Adrenal gland (tissue), 9 donors: ENCODE measurements at regions not wholly inside any gene's neighbourhood (a gene's known extent, or its start where the extent isn't known, plus 50 kb on each side); places are given as distances from the start of the nearest gene placed in this dataset.
"Not testable (repeated sequence)": the region's sequence is repeated elsewhere in the genome, so short reads cannot be mapped to it uniquely, and the experiment has no call there.

ENCODE experiments used
- DNase-seq, 7 donors: peaks; one replicate each; pipeline ENCODE4 v3.0.0-alpha.2; 2019 to 2020
- H3K27ac ChIP-seq, 5 donors: fragments of 200-600 bp; sonication (generic) in 4 of 5; 1 replicate in 3 of 5; 2 replicates in 2 of 5; pipeline versions ENCODE4 v1.5.1 to v1.8.0; 2016 to 2020; ENCODE audit warnings: mild to moderate bottlenecking in 1 of 5
- H3K27me3 ChIP-seq: fragments of 200-600 bp; 2 replicates; pipeline ENCODE4 v1.8.0; 2021
- H3K36me3 ChIP-seq, 2 donors: fragments of 200-600 bp; replicated peaks in 1 of 2; 1 replicate in 1 of 2; 2 replicates in 1 of 2; pipeline versions ENCODE4 v1.5.1 to v1.8.0; 2018 to 2022
- H3K4me1 ChIP-seq, 2 donors: fragments of 200-600 bp; replicated peaks in 1 of 2; 1 replicate in 1 of 2; 2 replicates in 1 of 2; pipeline versions ENCODE4 v1.5.1 to v1.8.0; 2018 to 2021
- H3K4me3 ChIP-seq, 4 donors: fragments of 200-600 bp; sonication (generic) in 3 of 4; one replicate each; pipeline ENCODE4 v1.5.1; 2016 to 2018
- H3K9me3 ChIP-seq, 3 donors: fragments of 200-600 bp; sonication (generic) in 1 of 3; replicated peaks in 1 of 3; 1 replicate in 2 of 3; 2 replicates in 1 of 3; pipeline versions ENCODE4 v1.5.1 to v1.8.0; 2016 to 2021
- POLR2A ChIP-seq, 2 donors: fragments of 450-650 bp; IDR thresholded peaks; one replicate each; pipeline ENCODE4 v1.6.1; 2017; ENCODE audit warnings: antibody characterized with exemption in 2 of 2, mild to moderate bottlenecking in 2 of 2, moderate library complexity in 1 of 2
- WGBS, 4 donors: extraction: QIAGEN DNeasy Blood & Tissue Kit in 2 of 4; methylation state at CpG; one replicate each; pipeline versions ENCODE4 v1.1.5 to v1.1.7; 2013 to 2017; 5-methylcytosine and 5-hydroxymethylcytosine counted together
- intact Hi-C, 2 donors: fragments of 100-400 bp; cut with DNase I; formaldehyde crosslinking; loops; one replicate each; pipeline versions ENCODE4 v1.14.1 to v1.15.0; 2022 to 2023
- TF ChIP-seq, protein P1 (sequence below), 6 experiments: fragments of 450-650 bp in 4 of 6; fragments of 200-600 bp in 2 of 6; sonication (generic) in 1 of 6; IDR thresholded peaks; 1 replicate in 5 of 6; 2 replicates in 1 of 6; pipeline versions ENCODE4 v1.5.1 to v1.8.0; 2016 to 2021; ENCODE audit warnings: antibody characterized with exemption in 6 of 6, mild to moderate bottlenecking in 2 of 6, moderate library complexity in 1 of 6
- donor health status: healthy with polysubstance abuse.
- donor health status: Bipolar disorder and iron deficiency.
- donor health status: DM: yes; HTN: yes; CAD: no.
- donor health status: DM: no; HTN: no; CAD: no.
- donor health status: DM: no; HTN: no; CAD: no.

DNA sequence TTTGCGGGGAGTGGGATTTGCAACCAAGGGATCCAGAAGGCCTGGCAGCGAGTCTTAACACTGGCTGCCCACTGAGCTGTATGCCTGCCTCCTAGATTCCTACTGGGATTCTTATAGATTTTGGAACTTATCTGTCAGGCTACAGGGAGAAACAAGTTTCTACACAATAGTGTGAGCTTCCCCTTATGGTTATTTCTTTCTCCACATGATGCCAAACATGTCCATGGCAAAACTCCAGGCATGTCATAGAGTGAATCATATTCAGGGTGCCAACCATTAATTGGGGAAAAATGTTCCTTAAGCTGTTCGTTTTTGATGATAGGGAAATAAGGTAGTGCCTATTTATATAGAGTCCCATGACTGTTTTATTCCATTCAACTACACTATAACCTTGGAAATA lies 1185.2 kb upstream of the CELF4 start:
- H3K27me3 ChIP-seq: no peaks in the 10 kb centered on the region
- no peak overlapping the region for H3K27ac ChIP-seq
- H3K36me3 ChIP-seq: no peaks in the 10 kb centered on the region
- TF ChIP-seq, protein P1, sequence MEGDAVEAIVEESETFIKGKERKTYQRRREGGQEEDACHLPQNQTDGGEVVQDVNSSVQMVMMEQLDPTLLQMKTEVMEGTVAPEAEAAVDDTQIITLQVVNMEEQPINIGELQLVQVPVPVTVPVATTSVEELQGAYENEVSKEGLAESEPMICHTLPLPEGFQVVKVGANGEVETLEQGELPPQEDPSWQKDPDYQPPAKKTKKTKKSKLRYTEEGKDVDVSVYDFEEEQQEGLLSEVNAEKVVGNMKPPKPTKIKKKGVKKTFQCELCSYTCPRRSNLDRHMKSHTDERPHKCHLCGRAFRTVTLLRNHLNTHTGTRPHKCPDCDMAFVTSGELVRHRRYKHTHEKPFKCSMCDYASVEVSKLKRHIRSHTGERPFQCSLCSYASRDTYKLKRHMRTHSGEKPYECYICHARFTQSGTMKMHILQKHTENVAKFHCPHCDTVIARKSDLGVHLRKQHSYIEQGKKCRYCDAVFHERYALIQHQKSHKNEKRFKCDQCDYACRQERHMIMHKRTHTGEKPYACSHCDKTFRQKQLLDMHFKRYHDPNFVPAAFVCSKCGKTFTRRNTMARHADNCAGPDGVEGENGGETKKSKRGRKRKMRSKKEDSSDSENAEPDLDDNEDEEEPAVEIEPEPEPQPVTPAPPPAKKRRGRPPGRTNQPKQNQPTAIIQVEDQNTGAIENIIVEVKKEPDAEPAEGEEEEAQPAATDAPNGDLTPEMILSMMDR (IDR thresholded peaks at IDR 0.05): no peak
- no peak for TF ChIP-seq POLR2A (IDR thresholded peaks at IDR 0.05)
- no peaks in the 10 kb centered on the region for H3K9me3 ChIP-seq
- intact Hi-C loops: no loop called here
- no peak for DNase-seq
- no peak overlapping the region for H3K4me3 ChIP-seq
- 72 to 85% (median 79%) methylated on average over 3 of the region's 3 CpGs for WGBS, 4 donors
- no peaks in the 10 kb centered on the region for H3K4me1 ChIP-seq

DNA sequence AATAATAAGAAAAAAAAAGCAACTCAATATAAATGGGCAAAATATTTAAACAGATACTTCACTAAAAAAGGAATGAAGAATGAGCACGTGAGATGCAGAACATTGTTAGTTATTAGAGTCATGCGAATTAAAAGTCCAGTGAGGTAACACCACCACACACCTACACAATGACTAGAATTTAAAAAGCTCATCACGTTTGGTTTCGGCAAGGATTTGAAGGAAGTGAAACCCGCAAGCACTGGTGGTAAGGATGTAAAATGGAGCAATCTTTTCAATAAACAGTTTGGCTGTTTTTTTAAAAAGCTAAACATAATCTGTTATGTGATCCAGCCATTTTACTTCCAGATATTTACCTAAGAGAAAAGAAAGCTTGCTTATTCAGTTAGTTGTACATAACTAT lies 1181.6 kb upstream of the CELF4 start:
- no peaks in the 10 kb centered on the region for H3K4me1 ChIP-seq
- intact Hi-C loops: no loop called here
- no peak overlapping the region for H3K4me3 ChIP-seq
- H3K36me3 ChIP-seq: no peaks in the 10 kb centered on the region
- DNase-seq: no peak
- TF ChIP-seq, protein P1 (IDR thresholded peaks at IDR 0.05): no peak
- TF ChIP-seq POLR2A (IDR thresholded peaks at IDR 0.05): no peak
- no peak overlapping the region for H3K27ac ChIP-seq
- H3K9me3 ChIP-seq: no peaks in the 10 kb centered on the region
- 69 to 86% (median 83%) methylated on average over 5 of the region's 5 CpGs for WGBS, 4 donors
- H3K27me3 ChIP-seq: no peaks in the 10 kb centered on the region

DNA sequence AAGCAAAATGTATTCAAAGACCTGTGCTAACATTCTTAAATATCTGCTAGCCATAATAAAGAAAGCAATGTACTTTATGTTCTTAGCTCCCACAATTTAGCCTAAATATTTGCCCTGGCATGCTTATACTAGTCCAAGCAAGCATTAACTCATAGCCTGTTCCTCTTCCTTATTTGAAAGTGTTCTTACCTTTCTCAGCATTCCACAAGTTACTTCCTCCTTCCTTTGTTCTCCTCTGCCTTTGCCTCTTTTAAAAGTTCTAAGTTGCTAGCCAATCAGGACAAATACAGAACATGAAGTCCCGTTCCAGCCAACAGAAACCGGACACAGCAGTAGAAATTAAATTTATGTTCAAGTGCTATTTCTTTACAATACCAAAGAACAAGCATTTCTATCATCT lies 1154.6 kb upstream of the CELF4 start:
- intact Hi-C loops, H3K4me1 ChIP-seq, H3K4me3 ChIP-seq, H3K9me3 ChIP-seq, H3K27ac ChIP-seq, H3K27me3 ChIP-seq, H3K36me3 ChIP-seq, DNase-seq: not testable (repeated sequence)
- WGBS, 4 donors: 81 to 85% (median 84%) methylated on average over 2 of the region's 2 CpGs

DNA sequence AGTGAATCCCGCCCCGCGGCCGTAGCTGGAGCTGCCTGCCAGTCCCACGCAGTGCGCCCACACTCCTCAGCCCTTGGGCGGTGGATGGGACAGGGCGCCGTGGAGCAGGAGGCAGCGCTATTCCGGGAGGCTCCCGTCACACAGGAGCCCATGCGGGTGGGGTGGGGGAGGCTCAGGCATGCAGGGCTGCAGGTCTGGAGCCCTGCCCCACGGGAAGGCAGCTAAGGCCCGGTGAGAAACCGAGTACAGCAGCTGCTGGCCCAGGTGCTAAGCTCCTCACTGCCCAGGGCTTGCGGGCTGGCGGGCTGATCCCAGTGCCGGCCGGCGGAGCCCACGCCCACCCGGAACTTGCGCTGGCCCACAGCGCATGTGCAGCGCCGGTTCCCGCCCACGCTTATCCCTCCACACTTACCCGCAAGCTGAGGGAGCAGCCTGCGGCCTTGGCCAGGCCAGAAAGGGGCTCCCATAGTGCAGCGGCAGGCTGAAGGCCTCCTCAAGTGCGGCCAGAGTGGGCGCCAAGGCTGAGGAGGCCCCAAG lies 1152.8 kb upstream of the CELF4 start:
- H3K4me1 ChIP-seq: no peaks in the 10 kb centered on the region
- H3K36me3 ChIP-seq: no peaks in the 10 kb centered on the region
- H3K27me3 ChIP-seq: no peaks in the 10 kb centered on the region
- H3K9me3 ChIP-seq: no peaks in the 10 kb centered on the region
- intact Hi-C loops: no loop called here
- WGBS, 4 donors: 93 to 97% (median 95%) methylated on average over 6 to 34 of the region's 34 CpGs
- H3K4me3 ChIP-seq: no peak overlapping the region
- H3K27ac ChIP-seq: no peak overlapping the region
- no peak for DNase-seq
- no peak for TF ChIP-seq POLR2A (IDR thresholded peaks at IDR 0.05)
- TF ChIP-seq, protein P1 (IDR thresholded peaks at IDR 0.05): no peak

DNA sequence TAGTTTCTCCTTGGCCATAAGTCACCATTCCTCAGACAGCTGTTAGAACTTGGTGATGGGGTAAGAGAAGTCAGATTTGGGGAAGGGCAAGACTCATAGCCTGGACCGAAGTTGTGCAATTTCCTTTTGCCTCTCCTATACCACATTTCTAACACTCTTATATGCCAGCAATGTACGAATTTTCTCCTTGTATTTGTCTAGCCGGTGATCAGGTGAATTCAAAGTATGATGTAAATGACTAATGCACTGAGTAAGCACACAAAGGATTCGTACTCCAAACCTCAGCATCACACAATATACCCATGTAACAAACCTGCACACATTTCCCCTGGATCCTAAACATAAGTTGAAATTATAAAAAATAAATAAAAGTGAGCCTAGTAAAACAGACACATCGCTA lies 1143.5 kb upstream of the CELF4 start:
- Histone ChIP-seq H3K4me3 (no peak overlapping the region), H3K36me3 (no peaks in the 10 kb centered on the region), H3K4me1 (no peaks in the 10 kb centered on the region), H3K27me3 (no peaks in the 10 kb centered on the region), H3K27ac (no peak overlapping the region), H3K9me3 (no peaks in the 10 kb centered on the region)
- intact Hi-C loops: no loop called here
- WGBS, 4 donors: 76 to 83% (median 80%) methylated on average over 5 of the region's 5 CpGs
- no peak for TF ChIP-seq POLR2A (IDR thresholded peaks at IDR 0.05)
- TF ChIP-seq, protein P1 (IDR thresholded peaks at IDR 0.05): no peak
- DNase-seq: no peak
